H9 (cell line): ENCODE measurements at regions not wholly inside any gene's neighbourhood (a gene's known extent, or its start where the extent isn't known, plus 50 kb on each side); places are given as distances from the start of the nearest gene placed in this dataset.
A peak's percentile ranks its signal among the peaks of the same experiment; 100 is the strongest.

Source experiments
- DNase-seq: peaks from one replicate; pipeline ENCODE4 v3.0.0-alpha.2; 2017
- H2AFZ ChIP-seq: one replicate; pipeline ENCODE4 v1.6.1; 2013; ENCODE audit warnings: mild to moderate bottlenecking, low read length, control low read depth, moderate library complexity
- H2AK5ac ChIP-seq: 2 replicates; pipeline ENCODE4 v1.6.1; 2013; ENCODE audit warnings: low read length, control low read depth, mixed read lengths; ENCODE audit not compliant: insufficient read length
- H2BK120ac ChIP-seq: one replicate; pipeline ENCODE4 v1.6.1; 2013; ENCODE audit warnings: low read depth, mild to moderate bottlenecking, low read length, control low read depth, inconsistent platforms; ENCODE audit not compliant: poor library complexity, severe bottlenecking
- H2BK12ac ChIP-seq: 2 replicates; pipeline ENCODE4 v1.6.1; 2013; ENCODE audit warnings: low read length, control low read depth, mixed read lengths, low read depth; ENCODE audit not compliant: insufficient read length
- H2BK15ac ChIP-seq: 2 replicates; pipeline ENCODE4 v1.6.1; 2013; ENCODE audit warnings: low read depth, low read length, control low read depth
- H2BK20ac ChIP-seq: one replicate; pipeline ENCODE4 v1.6.1; 2013; ENCODE audit warnings: low read depth, mild to moderate bottlenecking, low read length, control low read depth, inconsistent platforms; ENCODE audit not compliant: poor library complexity, severe bottlenecking
- H2BK5ac ChIP-seq: 2 replicates; pipeline ENCODE4 v1.6.1; 2013; ENCODE audit warnings: low read length, control low read depth, mixed read lengths; ENCODE audit not compliant: insufficient read length
- H3K14ac ChIP-seq: 2 replicates; pipeline ENCODE4 v1.6.1; 2013; ENCODE audit warnings: low read length, control low read depth; ENCODE audit not compliant: insufficient read depth
- H3K18ac ChIP-seq: 2 replicates; pipeline ENCODE4 v1.6.1; 2013; ENCODE audit warnings: low read depth, mild to moderate bottlenecking, mixed read lengths, low read length, control low read depth; ENCODE audit not compliant: insufficient read length
- H3K23ac ChIP-seq: 2 replicates; pipeline ENCODE4 v1.6.1; 2013; ENCODE audit warnings: low read length, control low read depth, mixed read lengths, low read depth; ENCODE audit not compliant: insufficient read length
- H3K23me2 ChIP-seq: 2 replicates; pipeline ENCODE4 v1.6.1; 2013; ENCODE audit warnings: low read depth, mild to moderate bottlenecking, mixed read lengths, low read length, control low read depth; ENCODE audit not compliant: insufficient read length, poor library complexity, severe bottlenecking
- H3K27ac ChIP-seq: 2 replicates; pipeline ENCODE4 v1.5.1; 2013; ENCODE audit warnings: low read length, control low read depth, mixed read lengths, low read depth; ENCODE audit not compliant: insufficient read length
- H3K27me3 ChIP-seq: 2 replicates; pipeline ENCODE4 v1.6.1; 2013; ENCODE audit warnings: low read length, control low read depth, inconsistent platforms; ENCODE audit not compliant: insufficient read depth
- H3K4ac ChIP-seq: 2 replicates; pipeline ENCODE4 v1.6.1; 2013; ENCODE audit warnings: low read depth, mild to moderate bottlenecking, control low read depth, inconsistent platforms, low read length, moderate library complexity
- H3K4me1 ChIP-seq: 2 replicates; pipeline ENCODE4 v1.6.1; 2013; ENCODE audit warnings: low read length, control low read depth, inconsistent platforms; ENCODE audit not compliant: insufficient read depth
- H3K4me2 ChIP-seq: 2 replicates; pipeline ENCODE4 v1.6.1; 2013; ENCODE audit warnings: low read length, control low read depth, mixed read lengths; ENCODE audit not compliant: insufficient read length, insufficient read depth
- H3K56ac ChIP-seq: 2 replicates; pipeline ENCODE4 v1.6.1; 2013; ENCODE audit warnings: low read depth, mild to moderate bottlenecking, mixed read lengths, low read length, control low read depth; ENCODE audit not compliant: insufficient read length
- H3K79me1 ChIP-seq: 2 replicates; pipeline ENCODE4 v1.6.1; 2013; ENCODE audit warnings: low read depth, mild to moderate bottlenecking, moderate library complexity, low read length, control low read depth, inconsistent platforms; ENCODE audit not compliant: insufficient read depth, poor library complexity, severe bottlenecking
- H3K79me2 ChIP-seq: 2 replicates; pipeline ENCODE4 v1.6.1; 2013; ENCODE audit warnings: low read length, control low read depth, inconsistent platforms; ENCODE audit not compliant: insufficient read depth
- H3K9ac ChIP-seq: 2 replicates; pipeline ENCODE4 v1.6.1; 2013; ENCODE audit warnings: low read length, control low read depth, mixed read lengths; ENCODE audit not compliant: insufficient read length; ENCODE audit errors: extremely low read depth
- H3K9me3 ChIP-seq: one replicate; pipeline ENCODE4 v1.6.1; 2013; ENCODE audit warnings: low read depth, low read length, inconsistent platforms; ENCODE audit not compliant: control insufficient read depth
- H3T11ph ChIP-seq: one replicate; pipeline ENCODE4 v1.6.1; 2013; ENCODE audit warnings: mild to moderate bottlenecking, low read length, control low read depth, inconsistent platforms
- H4K20me1 ChIP-seq: one replicate; pipeline ENCODE4 v1.6.1; 2013; ENCODE audit not compliant: control insufficient read depth, insufficient read length, insufficient read depth
- H4K5ac ChIP-seq: 2 replicates; pipeline ENCODE4 v1.6.1; 2013; ENCODE audit warnings: low read depth, mild to moderate bottlenecking, mixed read lengths, low read length, control low read depth; ENCODE audit not compliant: insufficient read length
- H4K8ac ChIP-seq: replicated peaks from 2 replicates; pipeline ENCODE4 v1.6.1; 2013; ENCODE audit warnings: low read length, control low read depth, mixed read lengths, low read depth; ENCODE audit not compliant: insufficient read length
- H4K91ac ChIP-seq: 2 replicates; pipeline ENCODE4 v1.6.1; 2013; ENCODE audit warnings: low read depth, mild to moderate bottlenecking, moderate library complexity, mixed read lengths, low read length, control low read depth; ENCODE audit not compliant: insufficient read length
- H3K27ac Mint-ChIP-seq, 3 experiments: 2 replicates in 2 of 3; 3 replicates in 1 of 3; pipeline ENCODE4 v1.8.0; 2020 to 2021; ENCODE audit warnings: mixed read lengths in 3 of 3, mild to moderate bottlenecking in 1 of 3, moderate library complexity in 1 of 3
- H3K27me3 Mint-ChIP-seq: 2 replicates; pipeline ENCODE4 v1.8.0; 2021; ENCODE audit warnings: low read depth, mild to moderate bottlenecking, moderate library complexity, mixed read lengths
- H3K36me3 Mint-ChIP-seq, 3 experiments: 2 replicates in 2 of 3; 3 replicates in 1 of 3; pipeline ENCODE4 v1.8.0; 2020 to 2021; ENCODE audit warnings: low read depth in 3 of 3, mixed read lengths in 3 of 3; ENCODE audit not compliant: insufficient read depth in 1 of 3
- H3K4me1 Mint-ChIP-seq, 2 experiments: 2 replicates each; pipeline ENCODE4 v1.8.0; 2020; ENCODE audit warnings: mixed read lengths in 2 of 2
- H3K4me3 Mint-ChIP-seq, 2 experiments: 2 replicates in 1 of 2; 3 replicates in 1 of 2; pipeline ENCODE4 v1.8.0; 2020 to 2021; ENCODE audit warnings: mild to moderate bottlenecking in 2 of 2, mixed read lengths in 2 of 2, moderate library complexity in 1 of 2
- H3K9me3 Mint-ChIP-seq, 2 experiments: 2 replicates in 1 of 2; 3 replicates in 1 of 2; pipeline ENCODE4 v1.8.0; 2020; ENCODE audit warnings: mild to moderate bottlenecking in 2 of 2, mixed read lengths in 2 of 2, moderate library complexity in 1 of 2
- CTCF ChIP-seq: fragments of 200-600 bp; sonication (generic); conservative IDR thresholded peaks from 3 replicates; pipeline ENCODE4 v1.8.0; 2021; ENCODE audit warnings: antibody characterized with exemption, mild to moderate bottlenecking
- WGBS: extraction: QIAGEN DNeasy Blood & Tissue Kit; methylation state at CpG from one replicate; pipeline ENCODE4 v1.1.7; 2013; ENCODE audit warnings: missing lambda C conversion rate, low lambda C conversion rate, mixed read lengths; ENCODE audit not compliant: insufficient read length; ENCODE audit errors: extremely low coverage; 5-methylcytosine and 5-hydroxymethylcytosine counted together

- H4K8ac ChIP-seq = no peak overlapping the region
- no peak overlapping the region for H3K9ac ChIP-seq
- H3K9me3 ChIP-seq = no peaks in the 10 kb centered on the region
- no peak overlapping the region for H3K18ac ChIP-seq
- Mint-ChIP-seq H3K27ac (peak overlapping the region in 2 of 3 experiments; percentile 85 to 99; a peak in 5 of 7 replicates), H3K4me3 (no peak overlapping the region), H3K4me1 (peaks cover 31 to 42% of the 10 kb centered on the region in 2 experiments), H3K9me3 (no peaks in the 10 kb centered on the region), H3K36me3 (no peaks in the 10 kb centered on the region), H3K27me3 (no peaks in the 10 kb centered on the region)
- no peak overlapping the region for H3K4ac ChIP-seq
- H2BK5ac ChIP-seq = no peak overlapping the region
- peaks cover 13% of the 10 kb centered on the region; the same call in 1 of the 2 replicates for H3K4me1 ChIP-seq
- no peak overlapping the region for H3K23ac ChIP-seq
- no peak overlapping the region for H2AFZ ChIP-seq
- no peaks in the 10 kb centered on the region for H3K27me3 ChIP-seq
- H2BK120ac ChIP-seq = no peak overlapping the region
- no peak overlapping the region for H4K91ac ChIP-seq
- no peak overlapping the region for H3T11ph ChIP-seq
- peak overlapping the region; percentile 67 for H3K27ac ChIP-seq
- no peak overlapping the region for H2BK20ac ChIP-seq
- no peak overlapping the region for H2BK12ac ChIP-seq
- DNase-seq = no peak
- no peak for TF ChIP-seq CTCF
- no peaks in the 10 kb centered on the region for H4K20me1 ChIP-seq
- no peak overlapping the region for H3K4me2 ChIP-seq
- no peak overlapping the region for H3K56ac ChIP-seq
- no peak overlapping the region for H4K5ac ChIP-seq
- WGBS = no CpG with 5 or more reads among the region's 3 CpGs
- no peaks in the 10 kb centered on the region for H3K23me2 ChIP-seq
- H3K14ac ChIP-seq = no peak overlapping the region
- H2BK15ac ChIP-seq = no peak overlapping the region
- no peaks in the 10 kb centered on the region for H3K79me1 ChIP-seq
- no peaks in the 10 kb centered on the region for H3K79me2 ChIP-seq
- H2AK5ac ChIP-seq = no peak overlapping the region
Observed at GRCh38 chr4:79650794-79651431, 242.9 kb upstream of the GK2 start.
